Activated naive CD4-positive, alpha-beta T cell treated with anti-CD3 and anti-CD28 coated beads, Interleukin-2, amount 50 U/mL, for 16 hours (primary cell): ENCODE measurements at regions not wholly inside any gene's neighbourhood (a gene's known extent, or its start where the extent isn't known, plus 50 kb on each side); places are given as distances from the start of the nearest gene placed in this dataset.

Experiments
- DNase-seq: peaks from one replicate; pipeline ENCODE4 v3.0.0-alpha.2; 2020

GRCh38 chr4:58679886-58680285, 1569.7 kb upstream of the IGFBP7 start:
- no peak for DNase-seq

GRCh38 chr4:58679051-58679450, 1568.9 kb upstream of the IGFBP7 start:
- no peak for DNase-seq

- DNase-seq: no peak
Measured at GRCh38 chr4:58669783-58670182, 1559.6 kb upstream of the IGFBP7 start.

GRCh38 chr4:58665649-58666048, 1555.5 kb upstream of the IGFBP7 start:
- DNase-seq: no peak

- no peak for DNase-seq
Measured at GRCh38 chr4:58658701-58659100, 1548.5 kb upstream of the IGFBP7 start.

- DNase-seq: no peak
Measured at GRCh38 chr4:58653251-58653650, 1543.1 kb upstream of the IGFBP7 start.

- DNase-seq: no peak
Measured at GRCh38 chr4:58649226-58649625, 1539.0 kb upstream of the IGFBP7 start.

- no peak for DNase-seq
Measured at GRCh38 chr4:58646126-58646525, 1535.9 kb upstream of the IGFBP7 start.

GRCh38 chr4:58644549-58644948, 1534.4 kb upstream of the IGFBP7 start:
- no peak for DNase-seq

- no peak for DNase-seq
Measured at GRCh38 chr4:58636381-58636780, 1526.2 kb upstream of the IGFBP7 start.

GRCh38 chr4:58617226-58617625, 1507.0 kb upstream of the IGFBP7 start:
- no peak for DNase-seq

GRCh38 chr4:58611012-58611411, 1500.8 kb upstream of the IGFBP7 start:
- no peak for DNase-seq

- DNase-seq: no peak
Measured at GRCh38 chr4:58606303-58606702, 1496.1 kb upstream of the IGFBP7 start.

GRCh38 chr4:58603951-58604350, 1493.8 kb upstream of the IGFBP7 start:
- no peak for DNase-seq

- no peak for DNase-seq
Measured at GRCh38 chr4:58602731-58603359, 1492.7 kb upstream of the IGFBP7 start.

- DNase-seq: no peak
Measured at GRCh38 chr4:58602022-58602421, 1491.8 kb upstream of the IGFBP7 start.

GRCh38 chr4:58600290-58600689, 1490.1 kb upstream of the IGFBP7 start:
- no peak for DNase-seq

- DNase-seq: no peak
Measured at GRCh38 chr4:58590722-58591121, 1480.5 kb upstream of the IGFBP7 start.

GRCh38 chr4:58587856-58588255, 1477.7 kb upstream of the IGFBP7 start:
- DNase-seq: no peak

GRCh38 chr4:58566260-58566659, 1456.1 kb upstream of the IGFBP7 start:
- no peak for DNase-seq

- DNase-seq: no peak
Measured at GRCh38 chr4:58564695-58565475, 1454.7 kb upstream of the IGFBP7 start.

GRCh38 chr4:58561170-58561569, 1451.0 kb upstream of the IGFBP7 start:
- DNase-seq: no peak

GRCh38 chr4:58560736-58561135, 1450.6 kb upstream of the IGFBP7 start:
- DNase-seq: no peak

- no peak for DNase-seq
Measured at GRCh38 chr4:58553679-58554078, 1443.5 kb upstream of the IGFBP7 start.

GRCh38 chr4:58553031-58553430, 1442.8 kb upstream of the IGFBP7 start:
- DNase-seq: no peak
